ENCODE measurements at regions not wholly inside any gene's neighbourhood (a gene's known extent, or its start where the extent isn't known, plus 50 kb on each side); places are given as distances from the start of the nearest gene placed in this dataset.

DNA sequence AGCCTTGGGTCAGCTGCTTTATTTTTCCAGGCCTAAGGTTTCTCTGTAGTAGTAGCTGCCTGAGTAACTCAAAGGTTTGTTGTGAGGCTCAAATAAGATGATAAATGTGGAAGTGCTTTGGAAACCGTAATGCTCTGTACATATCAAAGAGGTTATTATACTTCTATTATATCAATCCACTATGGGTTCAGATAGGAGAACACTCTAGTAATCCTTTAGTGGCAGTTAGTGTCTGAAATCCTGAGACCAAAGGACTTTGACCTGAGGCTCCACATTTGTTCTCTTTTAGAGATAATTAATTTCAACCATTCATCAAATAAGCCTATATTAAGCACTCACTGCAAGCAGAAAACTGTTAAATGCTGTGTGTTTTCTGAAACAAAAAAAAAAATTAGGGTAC, 128.6 kb upstream of the BCL6 start:
- TF ChIP-seq, protein P1, sequence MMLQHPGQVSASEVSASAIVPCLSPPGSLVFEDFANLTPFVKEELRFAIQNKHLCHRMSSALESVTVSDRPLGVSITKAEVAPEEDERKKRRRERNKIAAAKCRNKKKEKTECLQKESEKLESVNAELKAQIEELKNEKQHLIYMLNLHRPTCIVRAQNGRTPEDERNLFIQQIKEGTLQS (IDR thresholded peaks at IDR 0.05): no peak
- TF ChIP-seq YY1 (IDR thresholded peaks at IDR 0.05; ENCODE audit: extremely low read depth, insufficient replicate concordance, low read depth, low read length): no peak
- TF ChIP-seq, protein P2, sequence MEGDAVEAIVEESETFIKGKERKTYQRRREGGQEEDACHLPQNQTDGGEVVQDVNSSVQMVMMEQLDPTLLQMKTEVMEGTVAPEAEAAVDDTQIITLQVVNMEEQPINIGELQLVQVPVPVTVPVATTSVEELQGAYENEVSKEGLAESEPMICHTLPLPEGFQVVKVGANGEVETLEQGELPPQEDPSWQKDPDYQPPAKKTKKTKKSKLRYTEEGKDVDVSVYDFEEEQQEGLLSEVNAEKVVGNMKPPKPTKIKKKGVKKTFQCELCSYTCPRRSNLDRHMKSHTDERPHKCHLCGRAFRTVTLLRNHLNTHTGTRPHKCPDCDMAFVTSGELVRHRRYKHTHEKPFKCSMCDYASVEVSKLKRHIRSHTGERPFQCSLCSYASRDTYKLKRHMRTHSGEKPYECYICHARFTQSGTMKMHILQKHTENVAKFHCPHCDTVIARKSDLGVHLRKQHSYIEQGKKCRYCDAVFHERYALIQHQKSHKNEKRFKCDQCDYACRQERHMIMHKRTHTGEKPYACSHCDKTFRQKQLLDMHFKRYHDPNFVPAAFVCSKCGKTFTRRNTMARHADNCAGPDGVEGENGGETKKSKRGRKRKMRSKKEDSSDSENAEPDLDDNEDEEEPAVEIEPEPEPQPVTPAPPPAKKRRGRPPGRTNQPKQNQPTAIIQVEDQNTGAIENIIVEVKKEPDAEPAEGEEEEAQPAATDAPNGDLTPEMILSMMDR (IDR thresholded peaks at IDR 0.05 in 2 of 3, conservative IDR thresholded peaks at IDR 0.05 in 1 of 3; ENCODE audit: borderline replicate concordance in 1 of 3, insufficient read depth in 1 of 3, low read depth in 2 of 3, low read length in 2 of 3): no peak
- TF ChIP-seq EZH2phosphoT487 (IDR thresholded peaks at IDR 0.05; ENCODE audit: borderline replicate concordance): no peak
- TF ChIP-seq, protein P3, sequence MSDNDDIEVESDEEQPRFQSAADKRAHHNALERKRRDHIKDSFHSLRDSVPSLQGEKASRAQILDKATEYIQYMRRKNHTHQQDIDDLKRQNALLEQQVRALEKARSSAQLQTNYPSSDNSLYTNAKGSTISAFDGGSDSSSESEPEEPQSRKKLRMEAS (IDR thresholded peaks at IDR 0.05): no peak
- no peak for TF ChIP-seq EZH2 (IDR thresholded peaks at IDR 0.05)
- no peak for TF ChIP-seq SIN3A (IDR thresholded peaks at IDR 0.05; ENCODE audit: low read depth)
- no peak for TF ChIP-seq SRF (IDR thresholded peaks at IDR 0.05; ENCODE audit: low read depth)
- no peak for TF ChIP-seq TCF7L2 (IDR thresholded peaks at IDR 0.05; ENCODE audit: borderline replicate concordance, extremely low read depth, insufficient read depth, insufficient read length)
- no peak for TF ChIP-seq ZFX (IDR thresholded peaks at IDR 0.05)
- TF ChIP-seq POLR2A (IDR thresholded peaks at IDR 0.05; ENCODE audit: borderline replicate concordance, extremely low read depth, insufficient read depth, insufficient read length): no peak
- no peak for TF ChIP-seq EGR1 (IDR thresholded peaks at IDR 0.05; ENCODE audit: low read depth)
- TF ChIP-seq POLR2AphosphoS5 (IDR thresholded peaks at IDR 0.05; ENCODE audit: low read depth, low read length): no peak
- TF ChIP-seq, protein P4, sequence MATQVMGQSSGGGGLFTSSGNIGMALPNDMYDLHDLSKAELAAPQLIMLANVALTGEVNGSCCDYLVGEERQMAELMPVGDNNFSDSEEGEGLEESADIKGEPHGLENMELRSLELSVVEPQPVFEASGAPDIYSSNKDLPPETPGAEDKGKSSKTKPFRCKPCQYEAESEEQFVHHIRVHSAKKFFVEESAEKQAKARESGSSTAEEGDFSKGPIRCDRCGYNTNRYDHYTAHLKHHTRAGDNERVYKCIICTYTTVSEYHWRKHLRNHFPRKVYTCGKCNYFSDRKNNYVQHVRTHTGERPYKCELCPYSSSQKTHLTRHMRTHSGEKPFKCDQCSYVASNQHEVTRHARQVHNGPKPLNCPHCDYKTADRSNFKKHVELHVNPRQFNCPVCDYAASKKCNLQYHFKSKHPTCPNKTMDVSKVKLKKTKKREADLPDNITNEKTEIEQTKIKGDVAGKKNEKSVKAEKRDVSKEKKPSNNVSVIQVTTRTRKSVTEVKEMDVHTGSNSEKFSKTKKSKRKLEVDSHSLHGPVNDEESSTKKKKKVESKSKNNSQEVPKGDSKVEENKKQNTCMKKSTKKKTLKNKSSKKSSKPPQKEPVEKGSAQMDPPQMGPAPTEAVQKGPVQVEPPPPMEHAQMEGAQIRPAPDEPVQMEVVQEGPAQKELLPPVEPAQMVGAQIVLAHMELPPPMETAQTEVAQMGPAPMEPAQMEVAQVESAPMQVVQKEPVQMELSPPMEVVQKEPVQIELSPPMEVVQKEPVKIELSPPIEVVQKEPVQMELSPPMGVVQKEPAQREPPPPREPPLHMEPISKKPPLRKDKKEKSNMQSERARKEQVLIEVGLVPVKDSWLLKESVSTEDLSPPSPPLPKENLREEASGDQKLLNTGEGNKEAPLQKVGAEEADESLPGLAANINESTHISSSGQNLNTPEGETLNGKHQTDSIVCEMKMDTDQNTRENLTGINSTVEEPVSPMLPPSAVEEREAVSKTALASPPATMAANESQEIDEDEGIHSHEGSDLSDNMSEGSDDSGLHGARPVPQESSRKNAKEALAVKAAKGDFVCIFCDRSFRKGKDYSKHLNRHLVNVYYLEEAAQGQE (IDR thresholded peaks at IDR 0.05; ENCODE audit: low read depth): no peak

Data from HCT116 (cell line).